ENCODE measurements at regions not wholly inside any gene's neighbourhood (a gene's known extent, or its start where the extent isn't known, plus 50 kb on each side); places are given as distances from the start of the nearest gene placed in this dataset.

GRCh38 chr13:39951301-39951700, 295.8 kb downstream of the COG6 start:
- TF ChIP-seq CTCF (conservative IDR thresholded peaks at IDR 0.05; ENCODE audit: low read length) (no peak), EZH2phosphoT487 (IDR thresholded peaks at IDR 0.05; ENCODE audit: borderline replicate concordance, low read depth, low read length) (no peak)
